Stimulated activated effector memory CD8-positive, alpha-beta T cell treated with anti-CD3 and anti-CD28 coated beads, Interleukin-12 subunit alpha, Interleukin-12 subunit beta, amount 100 ng/mL, for 72 hours (primary cell): ENCODE measurements at regions not wholly inside any gene's neighbourhood (a gene's known extent, or its start where the extent isn't known, plus 50 kb on each side); places are given as distances from the start of the nearest gene placed in this dataset.
"Not testable (repeated sequence)": the region's sequence is repeated elsewhere in the genome, so short reads cannot be mapped to it uniquely, and the experiment has no call there.

Source experiments
- ATAC-seq: fragments of 150-1000 bp; cut with Tn5 transposase; 2 replicates; pipeline ENCODE4 v1.10.0; 2021
- DNase-seq, 2 donors: peaks; one replicate each; pipeline ENCODE4 v3.0.0; 2021 to 2022; ENCODE audit warnings: low spot score in 2 of 2
- H3K27ac Mint-ChIP-seq: one replicate; pipeline ENCODE4 v1.8.0; 2022; ENCODE audit warnings: mild to moderate bottlenecking, mixed read lengths
- H3K36me3 Mint-ChIP-seq: one replicate; pipeline ENCODE4 v1.8.0; 2022; ENCODE audit warnings: mild to moderate bottlenecking, mixed read lengths
- H3K4me1 Mint-ChIP-seq: one replicate; pipeline ENCODE4 v1.8.0; 2022; ENCODE audit warnings: mixed read lengths
- H3K4me3 Mint-ChIP-seq: one replicate; pipeline ENCODE4 v1.8.0; 2022; ENCODE audit warnings: mild to moderate bottlenecking, mixed read lengths
- H3K9me3 Mint-ChIP-seq: one replicate; pipeline ENCODE4 v1.8.0; 2022; ENCODE audit warnings: mixed read lengths

GRCh38 chr2:237231593-237231992 lies 145.9 kb downstream of the COPS8 start:
- DNase-seq (no peak), ATAC-seq (no peak)
- H3K4me3 Mint-ChIP-seq: no peak overlapping the region
- no peaks in the 10 kb centered on the region for H3K36me3 Mint-ChIP-seq
- H3K27ac Mint-ChIP-seq: no peak overlapping the region
- H3K9me3 Mint-ChIP-seq: peaks cover 3% of the 10 kb centered on the region
- H3K4me1 Mint-ChIP-seq: peaks cover 11% of the 10 kb centered on the region

- no peak for ATAC-seq
- Mint-ChIP-seq H3K36me3 (no peaks in the 10 kb centered on the region), H3K9me3 (peaks cover 3% of the 10 kb centered on the region), H3K27ac (no peak overlapping the region), H3K4me1 (peaks cover 9% of the 10 kb centered on the region), H3K4me3 (no peak overlapping the region)
- DNase-seq: no peak
These were observed 146.5 kb downstream of the COPS8 start for GRCh38 chr2:237232166-237232565.

GRCh38 chr2:237234268-237234667 lies 148.6 kb downstream of the COPS8 start:
- no peak overlapping the region for H3K27ac Mint-ChIP-seq
- no peaks in the 10 kb centered on the region for H3K36me3 Mint-ChIP-seq
- DNase-seq: no peak
- no peak for ATAC-seq
- no peak overlapping the region for H3K4me3 Mint-ChIP-seq
- peaks cover 3% of the 10 kb centered on the region for H3K9me3 Mint-ChIP-seq
- no peaks in the 10 kb centered on the region for H3K4me1 Mint-ChIP-seq

- Mint-ChIP-seq H3K4me1 (no peaks in the 10 kb centered on the region), H3K27ac (no peak overlapping the region), H3K4me3 (no peak overlapping the region), H3K9me3 (peaks cover 3% of the 10 kb centered on the region), H3K36me3 (no peaks in the 10 kb centered on the region)
- ATAC-seq (peak; percentile 60), DNase-seq (no peak)
These were observed 149.8 kb downstream of the COPS8 start for GRCh38 chr2:237235383-237236095.

- Mint-ChIP-seq H3K4me3 (no peak overlapping the region), H3K27ac (no peak overlapping the region), H3K36me3 (no peaks in the 10 kb centered on the region), H3K9me3 (peaks cover 3% of the 10 kb centered on the region), H3K4me1 (no peaks in the 10 kb centered on the region)
- peak; percentile 39 for ATAC-seq
- DNase-seq: no peak
These were observed 150.5 kb downstream of the COPS8 start for GRCh38 chr2:237236188-237236587.

- ATAC-seq (no peak), DNase-seq (no peak)
- Mint-ChIP-seq H3K9me3 (peaks cover 4% of the 10 kb centered on the region), H3K4me1 (no peaks in the 10 kb centered on the region), H3K36me3 (no peaks in the 10 kb centered on the region), H3K27ac (no peak overlapping the region), H3K4me3 (no peak overlapping the region)
These were observed 152.6 kb downstream of the COPS8 start for GRCh38 chr2:237238249-237238648.

- DNase-seq: no peak
- peaks cover 6% of the 10 kb centered on the region for H3K9me3 Mint-ChIP-seq
- no peak overlapping the region for H3K4me3 Mint-ChIP-seq
- no peak for ATAC-seq
- no peaks in the 10 kb centered on the region for H3K36me3 Mint-ChIP-seq
- H3K27ac Mint-ChIP-seq: no peak overlapping the region
- no peaks in the 10 kb centered on the region for H3K4me1 Mint-ChIP-seq
These were observed 154.6 kb downstream of the COPS8 start for GRCh38 chr2:237240252-237240651.

GRCh38 chr2:237240868-237241267 lies 155.2 kb downstream of the COPS8 start:
- H3K4me1 Mint-ChIP-seq, ATAC-seq, DNase-seq, H3K9me3 Mint-ChIP-seq, H3K4me3 Mint-ChIP-seq, H3K36me3 Mint-ChIP-seq, H3K27ac Mint-ChIP-seq: not testable (repeated sequence)

GRCh38 chr2:237242091-237242536 lies 156.4 kb downstream of the COPS8 start:
- ATAC-seq (no peak), DNase-seq (no peak)
- Mint-ChIP-seq H3K9me3 (peaks cover 6% of the 10 kb centered on the region), H3K27ac (no peak overlapping the region), H3K4me1 (no peaks in the 10 kb centered on the region), H3K4me3 (no peak overlapping the region), H3K36me3 (no peaks in the 10 kb centered on the region)

- H3K9me3 Mint-ChIP-seq: peaks cover 6% of the 10 kb centered on the region
- DNase-seq (no peak), ATAC-seq (no peak)
These were observed 157.8 kb downstream of the COPS8 start for GRCh38 chr2:237243487-237243886.

GRCh38 chr2:237244178-237244577 lies 158.5 kb downstream of the COPS8 start:
- Mint-ChIP-seq H3K4me3 (no peak overlapping the region), H3K27ac (no peak overlapping the region), H3K9me3 (peaks cover 6% of the 10 kb centered on the region), H3K4me1 (no peaks in the 10 kb centered on the region), H3K36me3 (no peaks in the 10 kb centered on the region)
- no peak for DNase-seq
- ATAC-seq: no peak

More at GRCh38 chr2:237243487-237243886, 157.8 kb downstream of the COPS8 start:
- H3K27ac Mint-ChIP-seq: no peak overlapping the region
- H3K4me1 Mint-ChIP-seq: no peaks in the 10 kb centered on the region
- H3K4me3 Mint-ChIP-seq: no peak overlapping the region
- no peaks in the 10 kb centered on the region for H3K36me3 Mint-ChIP-seq

- no peaks in the 10 kb centered on the region for H3K36me3 Mint-ChIP-seq
- H3K27ac Mint-ChIP-seq: no peak overlapping the region
These were observed 159.4 kb downstream of the COPS8 start for GRCh38 chr2:237244976-237245646.

GRCh38 chr2:237250599-237250998 lies 163.4 kb downstream of the COL6A3 start:
- Mint-ChIP-seq H3K4me1 (no peaks in the 10 kb centered on the region), H3K36me3 (no peaks in the 10 kb centered on the region), H3K9me3 (no peaks in the 10 kb centered on the region), H3K4me3 (no peak overlapping the region), H3K27ac (no peak overlapping the region)
- no peak for DNase-seq
- ATAC-seq: no peak

More at GRCh38 chr2:237244976-237245646, 159.4 kb downstream of the COPS8 start:
- DNase-seq: no peak
- Mint-ChIP-seq H3K4me1 (no peaks in the 10 kb centered on the region), H3K9me3 (peaks cover 6% of the 10 kb centered on the region), H3K4me3 (no peak overlapping the region)
- no peak for ATAC-seq

- Mint-ChIP-seq H3K9me3 (no peaks in the 10 kb centered on the region), H3K4me1 (no peaks in the 10 kb centered on the region), H3K36me3 (no peaks in the 10 kb centered on the region), H3K4me3 (no peak overlapping the region), H3K27ac (no peak overlapping the region)
- no peak for ATAC-seq
- DNase-seq: no peak
These were observed 162.0 kb downstream of the COL6A3 start for GRCh38 chr2:237251986-237252385.

GRCh38 chr2:237253046-237253702 lies 160.8 kb downstream of the COL6A3 start:
- Mint-ChIP-seq H3K9me3 (no peaks in the 10 kb centered on the region), H3K4me1 (no peaks in the 10 kb centered on the region), H3K36me3 (no peaks in the 10 kb centered on the region), H3K27ac (no peak overlapping the region), H3K4me3 (no peak overlapping the region)
- DNase-seq (no peak), ATAC-seq (no peak)
